ENCODE measurements at regions not wholly inside any gene's neighbourhood (a gene's known extent, or its start where the extent isn't known, plus 50 kb on each side); places are given as distances from the start of the nearest gene placed in this dataset.
"Not testable (repeated sequence)": the region's sequence is repeated elsewhere in the genome, so short reads cannot be mapped to it uniquely, and the experiment has no call there.

DNA sequence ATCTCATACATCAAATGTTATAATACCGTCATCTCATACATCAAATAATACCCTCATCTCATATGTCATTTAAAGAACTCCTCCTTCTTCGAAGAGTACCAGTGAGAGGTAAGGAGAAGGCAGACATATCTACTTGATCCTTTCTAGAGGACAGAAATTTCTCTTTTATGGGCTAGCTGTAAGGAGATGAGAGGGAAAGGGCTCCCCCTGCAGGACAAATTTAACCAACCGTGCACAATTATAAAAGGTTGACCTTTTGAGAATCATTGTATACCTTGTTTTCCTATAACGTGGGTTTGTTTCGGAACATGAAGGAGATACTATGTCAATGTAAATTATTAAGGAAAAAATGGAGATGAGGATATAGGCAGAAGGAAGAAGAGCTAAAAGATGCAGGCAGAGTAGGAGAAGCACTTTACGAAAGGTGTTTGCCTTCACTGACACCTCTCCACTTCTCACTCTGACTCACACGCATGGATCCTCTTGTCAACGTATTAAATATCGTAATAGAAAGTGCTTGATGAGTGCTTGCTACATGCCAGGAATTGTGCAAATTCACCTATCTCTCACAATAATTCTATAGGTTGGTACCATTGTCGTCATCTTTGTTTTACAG is 465.9 kb upstream of the ERCC4 start:
- DNase-seq (ENCODE audit: low read depth), result peak; percentile 67

DNA sequence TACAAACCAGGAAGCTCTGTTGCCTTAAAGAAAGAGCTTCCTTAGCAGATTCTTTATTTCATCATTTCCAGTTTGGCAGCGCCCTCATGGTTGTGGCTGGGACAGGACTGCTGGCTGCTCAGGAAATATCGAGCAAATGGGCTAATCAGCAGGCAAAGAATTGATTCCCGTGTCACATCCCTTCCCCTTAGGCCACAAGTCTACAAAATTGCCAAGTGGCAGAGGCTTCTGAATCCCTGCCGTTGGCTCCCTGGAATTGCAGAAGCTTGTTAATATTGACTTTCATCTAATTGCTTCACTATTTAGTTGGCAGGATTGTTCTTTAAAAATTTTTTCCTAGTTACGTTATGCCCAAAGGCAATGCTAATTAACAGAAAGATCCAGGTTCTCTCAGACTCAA is 456.3 kb upstream of the ERCC4 start:
- DNase-seq (ENCODE audit: low read depth), result no peak

DNA sequence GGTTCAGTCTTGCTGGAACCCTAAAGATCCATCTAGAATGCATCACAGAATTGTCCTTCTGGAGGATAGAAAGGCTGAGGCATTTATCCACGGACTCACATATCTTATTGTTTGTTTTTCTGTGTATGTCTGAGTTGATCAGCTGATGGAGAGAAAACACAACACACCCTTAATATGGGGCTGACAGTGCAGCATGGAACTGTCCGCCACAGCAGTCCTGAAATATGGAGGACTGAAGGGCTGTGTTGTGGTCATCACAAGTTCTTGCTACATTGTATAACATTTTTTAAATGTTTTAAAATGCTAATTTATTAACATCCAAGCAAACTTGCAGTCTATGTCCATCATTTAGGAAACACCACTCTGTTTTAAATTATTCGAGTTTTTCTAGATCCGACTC is 448.9 kb upstream of the ERCC4 start:
- no peak for DNase-seq (ENCODE audit: low read depth)

DNA sequence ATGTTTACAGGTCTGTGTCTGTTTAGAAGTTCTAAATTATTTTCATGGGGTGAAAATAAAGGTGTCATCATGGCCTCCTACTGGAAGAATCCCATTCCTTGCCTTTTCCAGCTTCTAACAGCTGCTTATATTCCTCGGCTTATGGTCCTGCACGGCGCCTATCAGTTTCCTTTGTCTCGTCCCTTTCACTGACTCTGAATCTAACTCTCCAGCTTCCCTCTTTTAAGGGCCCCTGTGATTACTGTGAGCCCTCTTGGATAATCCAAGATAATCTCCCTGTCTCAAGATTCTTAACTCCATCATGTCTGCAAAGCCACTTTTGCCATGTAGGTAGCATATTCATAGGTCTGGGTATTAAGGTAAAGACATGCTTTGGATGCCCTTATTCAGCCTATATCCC is 441.0 kb upstream of the ERCC4 start:
- DNase-seq (ENCODE audit: low read depth), result no peak

DNA sequence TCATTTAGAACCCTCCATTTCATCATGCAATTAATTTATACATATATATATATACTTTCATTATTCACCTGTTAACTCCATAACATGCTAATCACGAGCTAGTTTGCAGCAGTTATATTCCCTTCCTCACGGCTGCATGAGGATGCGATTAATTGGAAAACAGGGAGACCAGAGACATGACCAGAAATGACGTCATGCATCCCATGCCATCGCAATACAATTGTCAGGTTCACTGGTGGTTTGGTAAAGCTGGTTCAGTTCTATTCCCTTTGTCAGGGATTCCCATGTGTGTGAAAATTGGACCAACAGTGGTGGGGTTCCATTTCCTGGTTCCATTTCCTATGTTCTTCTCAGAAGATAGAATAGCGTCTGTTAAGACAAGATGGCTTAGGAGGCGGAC is 440.4 kb upstream of the ERCC4 start:
- no peak for DNase-seq (ENCODE audit: low read depth)

DNA sequence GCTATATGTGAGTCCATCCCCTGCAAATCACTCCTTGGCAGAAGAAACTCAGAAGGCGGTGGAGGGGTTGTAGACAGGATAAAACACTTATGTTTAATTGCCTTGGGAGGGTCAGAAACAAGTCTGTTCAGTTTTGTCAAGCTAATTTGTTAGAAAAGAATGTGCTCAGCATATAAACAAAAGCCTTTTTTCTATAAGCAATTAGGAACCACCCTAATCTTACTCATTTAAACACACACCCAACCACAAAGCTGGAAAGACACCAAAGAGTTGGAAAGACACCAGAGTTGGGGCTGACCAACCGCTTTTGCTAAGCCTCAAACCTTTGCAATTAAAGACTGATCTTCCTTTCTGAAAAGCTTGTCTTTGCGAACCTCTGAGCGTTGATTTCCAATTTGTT is 439.2 kb upstream of the ERCC4 start:
- DNase-seq (ENCODE audit: low read depth), result peak; percentile 6

DNA sequence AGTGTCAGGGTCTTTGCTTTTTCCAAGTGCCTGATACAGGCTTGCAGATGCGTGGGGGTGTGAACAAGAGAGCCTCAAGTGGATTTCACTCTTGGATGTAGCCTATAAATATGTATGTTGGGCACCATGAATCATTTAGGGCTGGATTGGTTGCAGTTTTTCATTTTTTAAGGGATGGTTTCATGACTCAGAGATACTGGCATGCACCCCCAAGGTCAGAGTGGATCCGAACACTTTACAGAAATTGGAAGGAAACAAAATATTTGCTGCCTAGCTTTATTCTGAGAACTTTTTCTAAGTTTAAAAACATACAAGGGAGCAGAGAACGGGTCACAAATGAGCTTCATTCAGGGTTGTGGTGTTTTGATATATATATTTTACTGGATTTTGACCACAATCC is 436.8 kb upstream of the ERCC4 start:
- DNase-seq (ENCODE audit: low read depth), result no peak

DNA sequence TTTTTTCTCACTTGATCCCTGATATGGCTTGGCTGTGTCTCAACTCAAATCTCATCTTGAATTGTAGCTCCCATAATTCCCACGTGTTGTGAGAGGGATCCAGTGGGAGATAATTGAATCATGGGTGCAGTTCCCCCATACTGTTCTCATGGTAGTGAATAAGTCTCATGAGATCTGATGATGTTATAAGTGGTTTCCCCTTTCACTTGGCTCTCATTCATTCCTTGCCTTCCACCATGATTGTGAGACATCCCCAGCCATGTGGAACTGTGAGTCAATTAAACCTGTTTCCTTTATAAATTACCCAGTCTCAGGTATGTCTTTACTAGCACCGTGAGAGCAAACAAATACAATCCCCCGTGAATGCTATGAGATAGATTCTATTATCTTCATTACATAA is 430.5 kb upstream of the ERCC4 start:
- DNase-seq (ENCODE audit: low read depth), result not testable (repeated sequence)

DNA sequence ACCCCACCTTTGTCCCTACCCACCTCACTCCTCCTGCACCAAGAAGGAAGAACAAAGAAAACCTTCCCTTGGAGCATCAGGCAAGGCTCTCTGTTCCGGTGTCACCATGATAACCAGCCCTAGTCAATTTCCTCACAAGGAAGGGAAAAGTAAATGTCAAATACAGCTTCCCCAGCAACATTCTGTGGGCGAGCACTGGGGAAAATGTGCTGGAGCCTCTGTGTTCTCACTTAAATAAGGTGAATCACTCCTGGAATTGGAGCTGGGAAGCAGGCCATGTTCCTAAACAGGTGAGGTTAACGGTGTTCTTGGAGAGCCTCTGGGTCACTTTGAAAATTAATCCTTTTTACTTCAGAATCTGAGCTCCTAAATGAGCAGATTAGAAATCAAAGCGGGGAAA is 427.9 kb upstream of the ERCC4 start:
- DNase-seq (ENCODE audit: low read depth), result no peak

DNA sequence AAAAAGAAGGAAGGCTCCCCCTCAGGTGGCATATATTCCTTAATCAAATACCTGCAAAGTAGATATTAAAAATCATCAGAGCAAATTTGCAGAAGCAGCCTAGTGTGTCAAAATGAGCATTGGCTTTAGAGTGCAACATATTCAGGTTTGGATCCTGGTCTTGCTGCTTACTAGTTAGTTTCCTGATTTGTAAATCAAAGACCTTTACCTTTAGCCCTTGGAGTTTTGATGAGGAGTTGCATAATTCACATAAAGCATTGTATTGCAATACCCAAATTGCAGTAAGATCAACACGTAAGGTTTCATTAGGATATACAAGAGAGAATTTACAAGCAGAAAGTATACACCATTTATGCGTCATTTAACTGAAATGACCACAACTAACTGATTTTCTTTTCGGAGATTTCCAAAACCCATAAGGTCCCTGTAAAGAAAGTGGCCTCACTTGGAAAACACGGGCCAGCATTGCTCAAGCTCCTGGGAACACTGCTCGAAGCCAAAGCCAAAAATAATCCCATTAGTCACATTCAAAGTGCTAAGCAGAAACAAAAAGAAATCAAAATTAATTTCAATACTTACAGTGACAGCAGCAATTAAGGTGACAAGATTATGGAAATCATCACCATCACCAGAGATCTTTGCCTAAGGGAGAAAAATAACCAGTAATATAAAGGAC is 415.9 kb upstream of the ERCC4 start:
- DNase-seq (ENCODE audit: low read depth), result no peak

DNA sequence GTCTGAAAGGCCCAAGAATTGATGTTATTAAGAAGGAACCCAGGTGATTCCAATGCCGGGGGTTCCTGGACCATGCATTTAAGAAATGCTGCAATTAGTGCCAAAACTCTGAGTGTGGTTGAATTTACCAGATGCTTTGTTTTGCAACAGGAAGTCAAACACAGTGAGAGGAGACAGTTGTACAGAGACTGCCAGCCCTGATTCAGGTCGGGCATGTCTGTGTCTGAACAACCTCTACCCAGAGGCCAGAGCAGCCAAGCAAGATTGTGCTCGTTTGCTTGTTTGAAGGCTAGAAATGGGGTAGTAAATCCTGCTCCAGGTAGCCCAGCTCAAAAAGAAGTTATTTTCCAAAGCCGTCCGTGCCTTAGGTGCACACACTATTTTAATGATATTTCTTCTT is 412.4 kb upstream of the ERCC4 start:
- DNase-seq (ENCODE audit: low read depth), result no peak

DNA sequence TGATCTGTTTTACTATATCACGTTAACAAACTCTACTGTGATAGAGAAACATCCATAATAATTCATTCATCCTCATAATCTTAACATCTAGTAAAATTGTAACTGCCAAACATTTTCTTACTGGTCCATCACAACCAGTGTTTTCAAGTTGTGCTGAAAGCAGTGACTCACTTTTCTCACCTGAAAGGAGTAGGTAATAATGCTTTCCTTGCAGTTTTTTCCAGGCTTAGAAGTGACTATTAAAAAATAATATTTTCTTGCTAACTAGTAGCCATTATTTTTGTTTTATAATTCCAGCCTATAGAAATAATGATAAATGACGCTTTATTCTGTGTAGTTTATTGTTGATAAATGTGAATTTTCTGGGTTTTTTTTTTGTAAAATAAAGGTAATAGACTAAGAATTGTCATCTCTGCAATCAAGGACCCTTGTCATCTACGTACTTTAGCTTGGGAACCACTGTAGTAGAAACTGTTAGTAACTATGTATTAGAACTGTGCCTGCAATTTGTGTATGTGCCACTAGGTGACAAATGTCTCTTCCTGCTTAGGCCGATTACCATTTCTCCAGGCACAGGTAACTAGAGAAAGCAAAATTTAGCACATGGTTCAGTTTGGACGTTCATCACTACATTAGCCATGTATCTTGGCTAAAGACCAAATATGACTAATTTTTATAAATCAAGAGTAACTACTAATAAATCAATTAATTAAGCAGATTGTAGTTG is 409.4 kb upstream of the ERCC4 start:
- DNase-seq (ENCODE audit: low read depth), result no peak

DNA sequence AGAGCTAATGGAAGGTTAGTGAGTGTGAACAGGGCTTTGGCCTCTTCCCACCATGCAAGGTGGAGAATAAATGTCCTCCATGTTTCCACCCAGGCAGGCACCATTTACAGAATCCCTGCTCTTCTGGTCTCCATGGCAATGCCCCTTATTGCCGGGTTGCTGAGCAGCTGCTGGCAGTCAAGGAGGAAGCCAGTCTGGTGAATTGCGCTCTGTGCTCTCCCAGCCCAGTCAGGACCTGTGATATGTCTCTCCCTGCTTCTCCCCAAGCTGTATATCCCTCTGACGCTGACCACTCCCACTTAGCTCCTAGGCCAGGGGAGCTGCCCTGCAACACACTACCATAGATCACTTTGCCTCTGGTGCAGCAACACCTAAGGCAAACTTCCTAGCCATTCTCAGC is 402.1 kb upstream of the ERCC4 start:
- DNase-seq (ENCODE audit: low read depth), result no peak

DNA sequence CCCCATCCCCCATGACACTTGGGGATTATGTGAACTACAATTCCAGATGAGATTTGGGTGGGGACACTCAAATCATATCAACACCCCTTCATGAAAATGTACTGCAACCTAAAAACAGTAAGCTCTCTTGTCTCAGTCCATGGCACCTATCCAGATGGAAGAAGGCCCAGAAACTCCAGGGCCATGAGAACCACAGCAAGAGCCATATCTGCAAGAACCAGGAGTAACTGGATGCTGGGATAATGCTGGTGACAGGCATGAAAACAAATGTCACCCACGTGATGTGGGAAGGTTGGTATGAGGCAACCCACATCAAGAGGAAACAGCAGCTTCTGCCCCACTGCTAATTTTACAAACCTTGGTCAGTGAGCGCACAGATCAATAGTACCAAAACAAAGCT is 400.1 kb upstream of the ERCC4 start:
- DNase-seq (ENCODE audit: low read depth), result no peak

DNA sequence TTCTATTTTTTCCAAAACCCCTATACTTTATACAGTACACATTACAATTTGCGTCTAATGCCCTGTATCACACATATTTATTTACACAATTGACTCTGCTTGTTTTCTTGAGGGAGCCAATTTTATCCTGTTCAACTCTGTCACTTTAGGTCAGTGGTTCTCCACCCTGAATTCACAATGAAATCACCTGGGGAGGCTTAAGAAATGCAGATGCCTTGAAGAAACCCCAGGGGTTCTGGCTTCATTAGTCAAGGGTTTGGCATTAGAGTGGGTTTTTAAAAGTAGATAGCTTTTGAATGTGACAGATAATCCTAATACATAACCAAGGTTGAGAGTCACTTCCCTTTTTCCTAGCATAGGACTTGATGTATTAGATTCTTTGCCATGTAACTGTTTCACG is 398.6 kb upstream of the ERCC4 start:
- DNase-seq (ENCODE audit: low read depth), result no peak

DNA sequence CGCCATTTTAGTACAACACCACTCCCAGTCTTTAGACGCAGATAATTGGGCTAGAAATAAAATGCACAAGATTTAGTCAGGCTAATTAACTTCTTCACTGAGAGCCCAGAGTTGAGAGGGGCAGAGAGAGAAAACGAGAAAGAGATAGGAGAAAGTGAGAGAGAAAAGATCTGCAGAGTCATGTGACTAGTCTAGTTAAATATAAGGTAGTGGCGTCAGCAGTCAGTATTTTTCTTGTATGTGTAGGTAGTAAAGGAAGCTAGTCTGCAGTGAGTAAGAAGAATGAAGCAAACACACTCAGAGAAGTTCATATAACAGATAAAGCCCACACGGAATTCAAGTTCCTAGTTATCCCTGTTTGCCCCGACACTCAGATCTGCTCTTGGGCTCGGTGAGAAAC is 392.6 kb upstream of the ERCC4 start:
- DNase-seq (ENCODE audit: low read depth), result no peak

DNA sequence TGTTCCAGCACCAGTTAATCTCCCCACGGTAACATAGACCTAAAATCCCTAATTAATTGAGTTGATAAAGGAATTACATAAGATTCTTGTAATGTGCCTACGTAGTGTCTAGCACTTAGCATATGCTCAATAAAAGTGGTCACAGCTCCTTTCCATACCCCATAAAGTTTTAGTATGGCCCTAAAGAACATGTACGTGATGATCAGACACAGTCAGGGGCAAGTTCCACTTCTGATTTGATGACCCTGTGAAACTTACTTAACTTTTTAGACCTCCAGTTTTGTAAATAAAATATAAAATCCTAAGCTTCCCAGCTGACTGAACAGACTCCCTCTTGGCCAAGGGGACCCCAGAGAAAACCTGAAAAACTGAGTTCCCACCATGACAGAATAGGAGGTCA is 391.3 kb upstream of the ERCC4 start:
- no peak for DNase-seq (ENCODE audit: low read depth)

DNA sequence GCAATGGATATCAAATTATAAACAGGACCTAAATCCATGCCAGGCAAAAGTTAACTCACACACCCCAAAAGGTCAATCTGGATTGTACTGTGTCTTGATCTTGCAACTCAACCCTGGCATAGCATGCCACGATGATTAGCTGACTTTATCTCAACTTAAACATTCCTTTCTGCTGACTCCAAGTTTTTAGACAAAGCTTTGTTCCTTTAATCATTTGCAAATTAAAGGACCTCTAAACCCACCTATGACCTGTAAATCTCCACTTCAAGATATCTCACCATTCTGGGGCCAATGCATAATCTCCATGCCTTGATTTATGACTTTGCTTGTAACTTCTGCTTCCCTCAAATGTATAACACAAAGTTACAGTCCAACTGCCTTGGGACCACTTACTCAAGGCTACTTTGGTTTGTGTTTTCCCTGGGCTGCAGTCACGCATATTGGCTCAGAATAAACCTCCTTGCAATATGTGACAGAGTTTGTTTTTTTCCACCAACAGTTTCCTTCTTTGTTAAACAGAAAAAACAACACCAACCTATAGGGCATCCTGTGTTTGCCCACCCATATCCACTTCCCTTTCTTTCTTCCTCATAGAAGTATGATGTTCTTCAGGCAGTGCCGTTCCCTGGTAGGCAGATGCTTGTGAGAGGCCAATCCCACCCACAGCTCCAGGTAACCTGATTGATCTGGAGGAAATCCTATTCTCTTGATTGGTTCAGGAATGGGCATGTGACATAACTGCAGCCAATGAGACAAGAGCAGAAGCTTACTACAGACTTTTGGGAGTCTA is 390.6 kb upstream of the ERCC4 start:
- DNase-seq (ENCODE audit: low read depth), result peak; percentile 29

DNA sequence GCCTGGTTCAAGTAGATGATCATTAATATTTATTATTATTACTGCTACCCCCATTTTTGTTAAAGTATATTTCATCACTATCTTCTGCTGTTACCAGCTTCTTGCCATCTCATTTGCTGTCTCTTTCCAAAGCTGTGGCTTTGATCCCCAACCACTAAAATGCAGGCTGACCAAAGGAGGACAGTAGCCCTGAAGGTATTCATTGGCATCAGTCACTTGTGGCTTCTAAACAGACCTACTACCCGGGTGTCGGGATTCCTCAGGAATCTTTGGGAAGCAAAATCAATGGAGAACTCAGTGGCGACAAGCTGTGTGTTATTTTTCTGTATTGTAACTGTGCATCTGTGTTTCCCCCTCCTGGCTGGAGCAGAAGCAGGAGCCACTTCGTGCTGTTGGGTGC is 379.2 kb upstream of the ERCC4 start:
- DNase-seq (ENCODE audit: low read depth), result no peak

DNA sequence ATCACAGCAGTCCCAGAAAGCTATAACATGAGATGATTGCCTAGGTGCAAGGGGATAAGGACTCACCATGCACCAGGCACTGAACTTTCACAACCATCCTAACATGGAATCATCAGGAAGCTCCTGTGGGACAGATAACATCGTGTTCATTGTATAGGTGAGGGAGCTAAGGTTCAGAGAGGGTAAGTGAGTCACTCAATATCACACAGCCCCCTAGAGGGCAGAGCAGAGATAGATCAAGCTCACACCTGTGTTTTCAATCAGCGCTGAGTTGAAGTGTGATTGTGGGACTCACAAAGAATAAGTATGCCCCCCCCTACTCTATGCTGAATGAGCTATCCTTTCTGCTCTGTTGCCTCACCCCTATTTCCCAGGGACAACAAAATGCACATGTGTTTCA is 377.7 kb upstream of the ERCC4 start:
- no peak for DNase-seq (ENCODE audit: low read depth)

DNA sequence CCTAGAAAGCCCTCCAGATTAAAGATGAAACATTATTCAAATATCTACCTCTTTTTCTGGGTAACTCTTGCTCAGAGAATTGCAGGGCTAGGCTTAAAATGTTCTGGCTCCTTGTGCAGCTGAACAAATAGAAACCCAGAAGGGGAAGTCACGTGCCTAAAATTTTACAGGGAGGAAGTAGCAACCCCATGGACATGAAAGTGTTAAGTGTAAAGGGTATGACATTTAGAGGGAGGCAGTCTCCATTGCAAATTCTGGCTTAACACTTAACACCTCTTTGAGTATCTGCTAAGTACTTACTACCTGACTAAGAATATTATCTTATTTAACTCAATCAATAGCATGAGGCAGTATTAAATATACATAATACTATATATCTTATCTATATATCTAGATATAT is 376.1 kb upstream of the ERCC4 start:
- no peak for DNase-seq (ENCODE audit: low read depth)

DNA sequence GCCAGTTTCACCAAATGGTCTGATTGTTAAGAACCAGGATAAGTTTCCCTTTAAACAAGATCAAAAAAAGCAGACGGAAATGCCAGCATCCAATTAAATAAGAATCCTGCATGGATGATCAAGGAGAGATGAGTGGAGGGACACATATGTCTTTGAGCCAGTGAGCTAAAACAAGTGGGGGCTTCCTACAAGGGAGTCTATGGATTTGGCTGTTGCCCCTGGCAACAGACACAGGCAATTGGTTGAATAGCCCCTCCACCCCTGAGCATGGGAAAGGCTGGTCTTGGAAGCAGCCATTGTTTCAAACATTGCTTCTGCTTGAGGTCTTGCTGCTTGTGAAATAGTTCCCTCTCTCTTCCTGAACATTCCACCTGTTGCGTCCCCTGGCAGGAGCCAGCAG is 374.7 kb upstream of the ERCC4 start:
- no peak for DNase-seq (ENCODE audit: low read depth)

DNA sequence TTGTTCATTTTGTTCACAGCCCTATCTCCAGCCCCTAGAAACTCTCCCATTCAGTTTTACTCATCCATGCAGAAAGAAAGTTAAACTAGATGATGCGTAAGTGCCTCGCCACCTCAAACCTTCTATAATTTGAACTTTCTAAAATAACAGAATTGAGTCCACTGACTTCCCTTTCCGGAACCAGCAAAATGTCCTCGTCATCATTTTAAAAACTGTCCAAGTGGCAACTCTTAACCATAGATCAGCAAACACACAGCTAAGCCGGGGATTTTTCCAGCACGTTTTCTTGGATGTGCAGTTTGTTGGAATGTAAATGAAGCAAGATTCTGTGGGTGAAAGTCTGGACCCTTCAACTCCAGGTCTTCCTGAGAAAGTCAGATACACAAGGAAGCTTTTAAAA is 369.7 kb upstream of the ERCC4 start:
- peak; percentile 35 for DNase-seq (ENCODE audit: low read depth)

Measured in renal cortical epithelial cell (primary cell).